SH-SY5Y (cell line): ENCODE measurements at regions not wholly inside any gene's neighbourhood (a gene's known extent, or its start where the extent isn't known, plus 50 kb on each side); places are given as distances from the start of the nearest gene placed in this dataset.

Experiments
- GATA2 ChIP-seq: IDR thresholded peaks from 2 replicates; pipeline ENCODE4 v1.6.1; 2011; ENCODE audit warnings: mild to moderate bottlenecking, low read depth, low read length
- GATA3 ChIP-seq: IDR thresholded peaks from 2 replicates; pipeline ENCODE4 v1.6.1; 2011; ENCODE audit warnings: low read depth, mild to moderate bottlenecking, low read length, moderate library complexity

DNA sequence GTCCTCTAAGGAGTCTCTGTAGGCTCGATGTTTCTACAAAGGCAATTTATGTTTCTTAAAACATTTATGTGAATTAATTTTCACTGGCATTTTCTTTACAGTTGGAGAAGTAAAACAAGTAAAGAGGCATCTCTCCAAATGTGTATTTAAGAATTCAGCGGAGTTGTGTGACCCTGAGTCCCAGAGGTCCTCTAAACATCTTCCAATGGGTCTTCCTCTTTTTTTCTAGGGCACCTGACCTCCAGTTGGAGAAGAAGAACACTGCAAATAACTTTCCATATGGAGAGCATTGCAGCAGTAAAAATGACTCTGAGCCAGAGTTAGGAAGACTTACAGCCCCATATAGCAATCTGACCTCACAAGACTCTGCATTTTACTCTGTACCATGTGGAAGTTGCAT lies 480.5 kb upstream of the RAG2 start:
- TF ChIP-seq GATA3 (no peak), GATA2 (no peak)
